GM19438 (cell line): ENCODE measurements at regions not wholly inside any gene's neighbourhood (a gene's known extent, or its start where the extent isn't known, plus 50 kb on each side); places are given as distances from the start of the nearest gene placed in this dataset.
"Not testable (repeated sequence)": the region's sequence is repeated elsewhere in the genome, so short reads cannot be mapped to it uniquely, and the experiment has no call there.

Source experiments
- ATAC-seq: cut with Tn5 transposase; IDR thresholded peaks from one replicate; pipeline ENCODE4 v1.9.1; 2021; ENCODE audit warnings: low read depth; ENCODE audit not compliant: unreplicated experiment

- ATAC-seq, result no peak
These were observed 309.2 kb downstream of the BRD1 start for GRCh38 chr22:49518436-49518970.

GRCh38 chr22:49517667-49518185, 309.9 kb downstream of the BRD1 start:
- no peak for ATAC-seq

- ATAC-seq, result no peak
These were observed 310.5 kb downstream of the BRD1 start for GRCh38 chr22:49517211-49517610.

- ATAC-seq, result no peak
These were observed 312.2 kb downstream of the BRD1 start for GRCh38 chr22:49515475-49515874.

- no peak for ATAC-seq
These were observed 313.0 kb downstream of the BRD1 start for GRCh38 chr22:49514641-49515040.

GRCh38 chr22:49514211-49514610, 313.5 kb downstream of the BRD1 start:
- no peak for ATAC-seq

GRCh38 chr22:49513358-49513851, 314.3 kb downstream of the BRD1 start:
- no peak for ATAC-seq

- no peak for ATAC-seq
These were observed 315.0 kb downstream of the BRD1 start for GRCh38 chr22:49512487-49513165.

GRCh38 chr22:49511393-49512189, 316.1 kb downstream of the BRD1 start:
- ATAC-seq, result not testable (repeated sequence)

- no peak for ATAC-seq
These were observed 317.0 kb downstream of the BRD1 start for GRCh38 chr22:49510718-49511117.

GRCh38 chr22:49509016-49509415, 318.7 kb downstream of the BRD1 start:
- ATAC-seq, result no peak

GRCh38 chr22:49508561-49508960, 319.1 kb downstream of the BRD1 start:
- no peak for ATAC-seq

GRCh38 chr22:49507607-49508292, 319.9 kb downstream of the BRD1 start:
- ATAC-seq, result no peak

- no peak for ATAC-seq
These were observed 321.7 kb downstream of the BRD1 start for GRCh38 chr22:49506010-49506400.

- ATAC-seq, result no peak
These were observed 322.2 kb downstream of the BRD1 start for GRCh38 chr22:49505337-49506009.

- ATAC-seq, result no peak
These were observed 323.7 kb downstream of the BRD1 start for GRCh38 chr22:49503896-49504521.

- ATAC-seq, result no peak
These were observed 324.4 kb downstream of the BRD1 start for GRCh38 chr22:49503321-49503720.

GRCh38 chr22:49502126-49502826, 325.4 kb downstream of the BRD1 start:
- ATAC-seq, result no peak

- ATAC-seq, result no peak
These were observed 326.7 kb downstream of the BRD1 start for GRCh38 chr22:49500942-49501395.
